Testis (tissue), 2 donors: ENCODE measurements at regions not wholly inside any gene's neighbourhood (a gene's known extent, or its start where the extent isn't known, plus 50 kb on each side); places are given as distances from the start of the nearest gene placed in this dataset.

Source experiments
- POLR2A ChIP-seq: fragments of 450-650 bp; IDR thresholded peaks from one replicate; pipeline ENCODE4 v1.6.1; 2017; ENCODE audit warnings: antibody characterized with exemption, mild to moderate bottlenecking, moderate library complexity
- TF ChIP-seq, protein P1 (sequence below), 3 experiments: fragments of 450-650 bp in 2 of 3; fragments of 200-600 bp in 1 of 3; sonication (generic) in 1 of 3; IDR thresholded peaks; one replicate each; pipeline ENCODE4 v1.5.1; 2016 to 2019; ENCODE audit warnings: antibody characterized with exemption in 3 of 3, mild to moderate bottlenecking in 2 of 3, moderate library complexity in 1 of 3

DNA sequence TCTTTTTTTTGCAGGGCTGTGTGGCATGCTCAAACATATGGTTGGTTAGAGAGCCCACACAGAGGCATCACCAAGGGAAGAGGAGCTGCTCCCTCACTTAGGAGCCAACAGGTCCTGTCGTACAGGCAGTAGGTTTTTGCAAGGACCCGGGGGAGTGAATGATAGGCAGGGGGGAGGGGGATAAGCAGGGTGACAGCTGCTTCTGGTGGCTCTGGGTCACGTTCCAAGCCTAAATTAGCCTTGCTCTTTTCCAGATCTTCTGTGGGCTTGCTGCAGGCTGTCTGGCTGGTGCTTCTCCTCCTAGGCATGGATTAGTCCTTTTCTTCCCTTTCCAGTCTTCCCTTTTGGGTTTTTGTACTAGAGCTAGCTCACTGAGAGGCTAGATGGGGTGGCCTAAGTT lies 117.7 kb upstream of the PODXL start:
- TF ChIP-seq, protein P1, sequence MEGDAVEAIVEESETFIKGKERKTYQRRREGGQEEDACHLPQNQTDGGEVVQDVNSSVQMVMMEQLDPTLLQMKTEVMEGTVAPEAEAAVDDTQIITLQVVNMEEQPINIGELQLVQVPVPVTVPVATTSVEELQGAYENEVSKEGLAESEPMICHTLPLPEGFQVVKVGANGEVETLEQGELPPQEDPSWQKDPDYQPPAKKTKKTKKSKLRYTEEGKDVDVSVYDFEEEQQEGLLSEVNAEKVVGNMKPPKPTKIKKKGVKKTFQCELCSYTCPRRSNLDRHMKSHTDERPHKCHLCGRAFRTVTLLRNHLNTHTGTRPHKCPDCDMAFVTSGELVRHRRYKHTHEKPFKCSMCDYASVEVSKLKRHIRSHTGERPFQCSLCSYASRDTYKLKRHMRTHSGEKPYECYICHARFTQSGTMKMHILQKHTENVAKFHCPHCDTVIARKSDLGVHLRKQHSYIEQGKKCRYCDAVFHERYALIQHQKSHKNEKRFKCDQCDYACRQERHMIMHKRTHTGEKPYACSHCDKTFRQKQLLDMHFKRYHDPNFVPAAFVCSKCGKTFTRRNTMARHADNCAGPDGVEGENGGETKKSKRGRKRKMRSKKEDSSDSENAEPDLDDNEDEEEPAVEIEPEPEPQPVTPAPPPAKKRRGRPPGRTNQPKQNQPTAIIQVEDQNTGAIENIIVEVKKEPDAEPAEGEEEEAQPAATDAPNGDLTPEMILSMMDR (IDR thresholded peaks at IDR 0.05) = no peak
- no peak for TF ChIP-seq POLR2A
